IMR-90 (cell line): ENCODE measurements at regions not wholly inside any gene's neighbourhood (a gene's known extent, or its start where the extent isn't known, plus 50 kb on each side); places are given as distances from the start of the nearest gene placed in this dataset.

Experiments
- ATAC-seq: fragments of 200-7000 bp; cut with Tn5 transposase; 2 replicates; pipeline ENCODE4 v1.9.1; 2020; ENCODE audit warnings: low read depth, mild to moderate bottlenecking, moderate library complexity
- BruUV-seq: library from RNA; stranded (reverse); fragments of 400-500 nt; replicated peaks from 2 replicates; lab custom pipeline; 2021; lab: Mats Ljungman, UMichigan
- CTCF ChIA-PET: fragments of 300-600 bp; formaldehyde crosslinking; extraction: SDS; loops from one replicate; lab custom pipeline; 2021; ENCODE audit warnings: antibody characterized with exemption; lab: Yijun Ruan, JAX
- POLR2A ChIA-PET: fragments of 300-600 bp; sonication (Branson Sonifier 250); formaldehyde crosslinking; loops from one replicate; lab custom pipeline; 2022; ENCODE audit warnings: antibody characterized with exemption; ENCODE audit not compliant: unreplicated experiment; lab: Charles Lee
- DNase-seq: peaks from one replicate; pipeline ENCODE4 v3.0.0; 2013
- H2AFZ ChIP-seq: replicated peaks from 2 replicates; pipeline ENCODE3; 2013; ENCODE audit warnings: low read length, mild to moderate bottlenecking; ENCODE audit not compliant: poor library complexity
- H2AK5ac ChIP-seq: 2 replicates; pipeline ENCODE4 v1.6.1; 2013; ENCODE audit warnings: low read depth, low read length, inconsistent platforms
- H2AK9ac ChIP-seq: replicated peaks from 2 replicates; pipeline ENCODE3; 2013; ENCODE audit warnings: mild to moderate bottlenecking, low read depth, low read length, moderate library complexity; ENCODE audit not compliant: poor library complexity
- H2BK120ac ChIP-seq: 2 replicates; pipeline ENCODE4 v1.6.1; 2013; ENCODE audit warnings: low read depth, low read length, inconsistent platforms
- H2BK15ac ChIP-seq: 3 replicates; pipeline ENCODE4 v1.6.1; 2013; ENCODE audit warnings: low read depth, low read length, inconsistent platforms
- H2BK20ac ChIP-seq: 2 replicates; pipeline ENCODE4 v1.6.1; 2013; ENCODE audit warnings: low read depth, mild to moderate bottlenecking, inconsistent platforms, low read length, moderate library complexity
- H2BK5ac ChIP-seq: 2 replicates; pipeline ENCODE4 v1.6.1; 2013; ENCODE audit warnings: mild to moderate bottlenecking, low read depth, low read length, inconsistent platforms; ENCODE audit not compliant: poor library complexity, severe bottlenecking
- H3K14ac ChIP-seq: replicated peaks from 2 replicates; pipeline ENCODE4 v1.6.1; 2013; ENCODE audit warnings: low read depth, low read length, inconsistent platforms
- H3K18ac ChIP-seq: 2 replicates; pipeline ENCODE4 v1.6.1; 2013; ENCODE audit warnings: low read depth, low read length, control low read depth
- H3K23ac ChIP-seq: 2 replicates; pipeline ENCODE4 v1.6.1; 2013; ENCODE audit warnings: low read depth, low read length, inconsistent platforms
- H3K27ac ChIP-seq: 2 replicates; pipeline ENCODE4 v1.5.1; 2013; ENCODE audit warnings: mild to moderate bottlenecking, control low read depth, low read length; ENCODE audit not compliant: insufficient read depth
- H3K27me3 ChIP-seq: 2 replicates; pipeline ENCODE4 v1.6.1; 2013; ENCODE audit warnings: low read length; ENCODE audit not compliant: control insufficient read depth, insufficient read depth
- H3K36me3 ChIP-seq: 2 replicates; pipeline ENCODE4 v1.6.1; 2013; ENCODE audit warnings: low read length, mixed read lengths; ENCODE audit not compliant: control insufficient read depth, insufficient read depth
- H3K4ac ChIP-seq: 2 replicates; pipeline ENCODE4 v1.6.1; 2013; ENCODE audit warnings: low read depth, low read length, inconsistent platforms
- H3K4me1 ChIP-seq: 2 replicates; pipeline ENCODE4 v1.6.1; 2013; ENCODE audit warnings: low read length, mixed read lengths; ENCODE audit not compliant: control insufficient read depth, insufficient read depth
- H3K4me2 ChIP-seq: 2 replicates; pipeline ENCODE4 v1.6.1; 2013; ENCODE audit warnings: low read depth, mild to moderate bottlenecking, control low read depth, low read length, moderate library complexity
- H3K4me3 ChIP-seq: 2 replicates; pipeline ENCODE4 v1.5.1; 2013; ENCODE audit warnings: low read depth, mild to moderate bottlenecking, control low read depth, low read length, moderate library complexity; ENCODE audit not compliant: insufficient read depth
- H3K56ac ChIP-seq: 2 replicates; pipeline ENCODE4 v1.6.1; 2013; ENCODE audit warnings: low read length, inconsistent platforms; ENCODE audit not compliant: insufficient read depth; ENCODE audit errors: extremely low read depth
- H3K79me1 ChIP-seq, 2 experiments: 2 replicates each; pipeline ENCODE4 v1.6.1; 2013; ENCODE audit warnings: low read length in 2 of 2, inconsistent platforms in 1 of 2, low read depth in 1 of 2
- H3K9ac ChIP-seq: 2 replicates; pipeline ENCODE4 v1.6.1; 2013; ENCODE audit warnings: low read depth, low read length, control low read depth
- H3K9me1 ChIP-seq: 2 replicates; pipeline ENCODE4 v1.6.1; 2013; ENCODE audit warnings: low read length, inconsistent platforms; ENCODE audit not compliant: insufficient read depth
- H3K9me3 ChIP-seq: 2 replicates; pipeline ENCODE4 v1.6.1; 2013; ENCODE audit warnings: low read length; ENCODE audit not compliant: control insufficient read depth, insufficient read depth
- H4K20me1 ChIP-seq: 2 replicates; pipeline ENCODE4 v1.6.1; 2013; ENCODE audit warnings: low read length, inconsistent platforms; ENCODE audit not compliant: insufficient read depth
- H4K5ac ChIP-seq: 2 replicates; pipeline ENCODE4 v1.6.1; 2013; ENCODE audit warnings: mild to moderate bottlenecking, low read depth, low read length, control low read depth
- H4K8ac ChIP-seq, 2 experiments: 2 replicates each; pipeline ENCODE4 v1.6.1; 2013; ENCODE audit warnings: low read depth in 2 of 2, low read length in 2 of 2, control low read depth in 1 of 2, inconsistent platforms in 1 of 2
- H4K91ac ChIP-seq: 2 replicates; pipeline ENCODE4 v1.6.1; 2013; ENCODE audit warnings: low read depth, low read length, inconsistent platforms; ENCODE audit not compliant: insufficient read depth
- BHLHE40 ChIP-seq: fragments of 150-350 bp; IDR thresholded peaks from 2 replicates; pipeline ENCODE4 v1.6.1; 2016; ENCODE audit warnings: mild to moderate bottlenecking, low read depth, low read length
- CTCF ChIP-seq: conservative IDR thresholded peaks from 2 replicates; pipeline ENCODE4 v1.5.1; 2012; ENCODE audit warnings: mild to moderate bottlenecking, low read depth, low read length, improper control_type of control experiment
- FOS ChIP-seq: fragments of 150-350 bp; IDR thresholded peaks from 2 replicates; pipeline ENCODE4 v1.6.1; 2016; ENCODE audit warnings: low read depth, low read length
- MAFK ChIP-seq: IDR thresholded peaks from 2 replicates; pipeline ENCODE4 v1.6.1; 2012; ENCODE audit warnings: low read depth, low read length, improper control_type of control experiment
- MAZ ChIP-seq: IDR thresholded peaks from 2 replicates; pipeline ENCODE4 v1.6.1; 2012; ENCODE audit warnings: low read depth, mild to moderate bottlenecking, low read length, improper control_type of control experiment, moderate library complexity, borderline replicate concordance
- MXI1 ChIP-seq: IDR thresholded peaks from 2 replicates; pipeline ENCODE4 v1.6.1; 2012; ENCODE audit warnings: low read depth, mild to moderate bottlenecking, low read length, moderate library complexity, borderline replicate concordance
- RAD21 ChIP-seq: IDR thresholded peaks from 2 replicates; pipeline ENCODE4 v1.6.1; 2012; ENCODE audit warnings: low read length, improper control_type of control experiment
- RFX5 ChIP-seq: IDR thresholded peaks from 2 replicates; pipeline ENCODE4 v1.8.0; 2012; ENCODE audit warnings: low read depth, mild to moderate bottlenecking, low read length, moderate library complexity
- SMC3 ChIP-seq: fragments of 150-350 bp; IDR thresholded peaks from 2 replicates; pipeline ENCODE4 v1.6.1; 2016; ENCODE audit warnings: low read depth, mild to moderate bottlenecking, antibody characterized with exemption, low read length, moderate library complexity
- USF2 ChIP-seq: fragments of 150-350 bp; IDR thresholded peaks from 2 replicates; pipeline ENCODE4 v1.6.1; 2017; ENCODE audit warnings: mild to moderate bottlenecking, antibody characterized with exemption, low read length, low read depth
- WGBS, 2 experiments: methylation state at CpG; one replicate each; pipeline versions ENCODE4 v1.1.5 to v1.1.7; 2013; ENCODE audit warnings: missing lambda C conversion rate in 2 of 2; ENCODE audit not compliant: insufficient read length in 1 of 2; ENCODE audit errors: extremely low coverage in 2 of 2; 5-methylcytosine and 5-hydroxymethylcytosine counted together
- dilution Hi-C: fragments of 300-500 bp; cut with HindIII; formaldehyde crosslinking; loops from one replicate; pipeline ENCODE4 v1.14.3; 2018; ENCODE audit warnings: low sequenced_read_pairs; ENCODE audit not compliant: unreplicated experiment
- in situ Hi-C: fragments of 300-500 bp; cut with MboI; formaldehyde crosslinking; loops from 3 replicates; pipeline ENCODE4 v1.14.3; 2019; ENCODE audit warnings: low sequenced_read_pairs, inconsistent platforms, mixed read lengths
- intact Hi-C: fragments of 100-400 bp; cut with micrococcal nuclease; formaldehyde crosslinking; loops from 2 replicates; pipeline ENCODE4 v1.10.0; 2022

GRCh38 chr14:47899685-47900084, 224.3 kb upstream of the MDGA2 start:
- Histone ChIP-seq H3K4me3 (no peak overlapping the region), H4K91ac (no peak overlapping the region), H3K9me1 (no peaks in the 10 kb centered on the region), H3K9ac (no peak overlapping the region), H3K4me1 (no peaks in the 10 kb centered on the region), H3K9me3 (no peaks in the 10 kb centered on the region), H3K36me3 (no peaks in the 10 kb centered on the region), H2BK20ac (no peak overlapping the region), H2AK5ac (no peak overlapping the region), H2AK9ac (no peak overlapping the region), H4K5ac (no peak overlapping the region), H2AFZ (no peak overlapping the region), H3K79me1 (no peaks in the 10 kb centered on the region), H2BK15ac (no peak overlapping the region), H3K27me3 (no peaks in the 10 kb centered on the region), H3K4me2 (no peak overlapping the region), H2BK120ac (no peak overlapping the region), H4K8ac (no peak overlapping the region), H4K20me1 (no peaks in the 10 kb centered on the region), H3K4ac (no peak overlapping the region), H2BK5ac (no peak overlapping the region), H3K56ac (no peak overlapping the region), H3K18ac (no peak overlapping the region), H3K27ac (no peak overlapping the region), H3K23ac (no peak overlapping the region), H3K14ac (no peak overlapping the region)
- no peak for TF ChIP-seq MAFK
- TF ChIP-seq MAZ: no peak
- no peak for TF ChIP-seq BHLHE40
- TF ChIP-seq CTCF: no peak
- TF ChIP-seq FOS: no peak
- TF ChIP-seq USF2: no peak
- no peak for TF ChIP-seq RFX5
- TF ChIP-seq MXI1: no peak
- no peak for TF ChIP-seq SMC3
- TF ChIP-seq RAD21: no peak
- no peak for DNase-seq
- ChIA-PET POLR2A (no interaction called here), CTCF (no interaction called here)
- no TSS peak for BruUV-seq
- in situ Hi-C loops: no loop called here
- dilution Hi-C loops: no loop called here
- no peak for ATAC-seq
- intact Hi-C loops: no loop called here
- no CpG with 5 or more reads among the region's 5 CpGs for WGBS, 2 experiments
